ENCODE measurements at regions not wholly inside any gene's neighbourhood (a gene's known extent, or its start where the extent isn't known, plus 50 kb on each side); places are given as distances from the start of the nearest gene placed in this dataset.
A peak's percentile ranks its signal among the peaks of the same experiment; 100 is the strongest.

DNA sequence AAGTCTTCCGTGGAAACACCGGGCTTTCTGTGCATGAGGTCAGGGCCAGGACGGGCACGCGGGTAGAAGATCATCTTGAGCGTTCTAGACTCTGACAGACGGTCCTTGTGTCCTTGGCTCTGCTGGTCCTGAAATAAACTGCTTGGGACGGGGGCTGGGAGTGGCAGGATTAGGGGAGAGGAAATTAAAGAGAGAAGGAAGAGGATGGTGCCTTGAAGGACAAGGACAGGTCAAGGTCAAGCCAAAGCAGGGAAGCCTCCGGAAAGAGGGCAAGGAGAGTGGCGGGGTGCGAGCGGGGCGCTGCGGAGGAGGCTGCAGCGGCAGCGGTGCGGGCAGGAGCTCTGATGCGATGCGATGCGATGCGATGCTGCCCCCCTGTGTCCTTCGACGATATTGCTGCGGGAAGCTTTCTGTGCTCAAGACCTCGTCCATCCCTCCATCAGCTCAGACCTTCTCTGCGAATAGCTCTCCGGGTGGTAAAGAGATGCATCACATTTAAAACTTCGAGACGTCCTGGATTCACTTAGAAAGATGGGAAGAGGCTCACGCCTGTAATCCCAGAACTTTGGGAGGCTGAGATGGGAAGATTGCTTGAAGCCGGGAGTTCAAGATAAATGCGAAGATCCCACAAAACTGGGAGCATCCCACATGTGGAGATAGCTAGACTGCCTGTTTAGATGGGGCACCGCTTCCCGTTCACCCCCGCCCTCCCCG is 110.1 kb upstream of the TMEM132D start:
- no peak overlapping the region for H3K56ac ChIP-seq (replicated peaks; ENCODE audit: insufficient read length, low read depth, low read length)
- WGBS, 2 experiments (ENCODE audit: extremely low coverage in 1 of 2, insufficient coverage in 1 of 2, insufficient read length in 1 of 2, insufficient replicate concordance in 2 of 2, low coverage in 1 of 2, low lambda C conversion rate in 2 of 2, missing lambda C conversion rate in 1 of 2) = 26% methylated on average over 36 of the region's 36 CpGs; no CpG with 5 or more reads in 1 of the 2 experiments
- peaks cover 0 to 12% (median 7%) of the 10 kb centered on the region in 4 experiments; a peak in 3 of 7 replicates for H3K27me3 ChIP-seq (replicated peaks in 1 of 4; ENCODE audit: control insufficient read depth in 3 of 4, extremely low read depth in 1 of 4, insufficient read depth in 3 of 4, low read length in 3 of 4)
- no peaks in the 10 kb centered on the region; a peak in 1 of 8 replicates for H3K36me3 ChIP-seq (ENCODE audit: control insufficient read depth in 2 of 4, insufficient read depth in 4 of 4, low read length in 3 of 4)
- 0 out of 2 replicates have a peak overlapping the region, but pooled peaks have one; percentile 40 for H2BK15ac ChIP-seq (ENCODE audit: low read length)
- H2BK12ac ChIP-seq (ENCODE audit: low read depth, low read length) = no peak overlapping the region; the same call in 1 of the 2 replicates
- H3K9ac ChIP-seq (replicated peaks in 1 of 4; ENCODE audit: extremely low read depth in 1 of 4, low read depth in 3 of 4, low read length in 3 of 4) = no peak overlapping the region
- H3K14ac ChIP-seq (ENCODE audit: insufficient read length) = no peak overlapping the region
- H4K8ac ChIP-seq (ENCODE audit: extremely low read depth, insufficient read depth, low read length) = no peak overlapping the region
- H3K79me1 ChIP-seq (ENCODE audit: low read depth, low read length) = no peaks in the 10 kb centered on the region
- H2BK120ac ChIP-seq (replicated peaks; ENCODE audit: low read depth, low read length) = no peak overlapping the region
- H2AK5ac ChIP-seq (ENCODE audit: low read depth, low read length) = no peak overlapping the region
- peak overlapping the region in 1 of 4 experiments; percentile 45; a peak in 2 of 8 replicates for H3K4me3 ChIP-seq (ENCODE audit: extremely low read depth in 1 of 4, insufficient read depth in 2 of 4, low read depth in 3 of 4, low read length in 4 of 4)
- FAIRE-seq (peak; percentile 84), DNase-seq (ENCODE audit: low read depth in 1 of 2, low spot score in 2 of 2) (peak; percentile 62 to 87)
- no peak overlapping the region for H4K5ac ChIP-seq (ENCODE audit: insufficient read length, low read depth, low read length)
- H3K4ac ChIP-seq (replicated peaks; ENCODE audit: insufficient read length, low read depth, low read length) = no peak overlapping the region
- no peak overlapping the region for H3K27ac ChIP-seq (ENCODE audit: low read depth, low read length)
- H3K9me3 ChIP-seq (ENCODE audit: insufficient read depth in 2 of 2, low read depth in 1 of 2, low read length in 1 of 2) = no peaks in the 10 kb centered on the region
- H2BK5ac ChIP-seq (ENCODE audit: low read depth, low read length) = no peak overlapping the region
- peak overlapping the region; percentile 30 for H4K91ac ChIP-seq (replicated peaks; ENCODE audit: insufficient read length, low read length)
- peak overlapping the region; percentile 72; the same call in 1 of the 2 replicates for H3K18ac ChIP-seq (ENCODE audit: extremely low read depth, low read length)
- H3K4me1 ChIP-seq (replicated peaks in 1 of 4; ENCODE audit: control insufficient read depth in 3 of 4, insufficient read depth in 4 of 4, low read length in 3 of 4) = peaks cover 0 to 11% (median 5%) of the 10 kb centered on the region in 4 experiments; a peak in 3 of 7 replicates
- ChIA-PET POLR2A (ENCODE audit: partially characterized antibody) (no interaction called here), CTCF (ENCODE audit: partially characterized antibody) (interaction anchor here (0.6 to 10.0 kb wide), 73 partner anchors 10 to 1180 kb away, joined by 3 to 89 read pairs (median 4); partner anchors contain the start of gene FZD10)
- peak overlapping the region; percentile 10 to 57 for H3K4me2 ChIP-seq (ENCODE audit: insufficient read depth in 1 of 2, low read depth in 2 of 2, low read length in 2 of 2)
- TF ChIP-seq, protein P1, sequence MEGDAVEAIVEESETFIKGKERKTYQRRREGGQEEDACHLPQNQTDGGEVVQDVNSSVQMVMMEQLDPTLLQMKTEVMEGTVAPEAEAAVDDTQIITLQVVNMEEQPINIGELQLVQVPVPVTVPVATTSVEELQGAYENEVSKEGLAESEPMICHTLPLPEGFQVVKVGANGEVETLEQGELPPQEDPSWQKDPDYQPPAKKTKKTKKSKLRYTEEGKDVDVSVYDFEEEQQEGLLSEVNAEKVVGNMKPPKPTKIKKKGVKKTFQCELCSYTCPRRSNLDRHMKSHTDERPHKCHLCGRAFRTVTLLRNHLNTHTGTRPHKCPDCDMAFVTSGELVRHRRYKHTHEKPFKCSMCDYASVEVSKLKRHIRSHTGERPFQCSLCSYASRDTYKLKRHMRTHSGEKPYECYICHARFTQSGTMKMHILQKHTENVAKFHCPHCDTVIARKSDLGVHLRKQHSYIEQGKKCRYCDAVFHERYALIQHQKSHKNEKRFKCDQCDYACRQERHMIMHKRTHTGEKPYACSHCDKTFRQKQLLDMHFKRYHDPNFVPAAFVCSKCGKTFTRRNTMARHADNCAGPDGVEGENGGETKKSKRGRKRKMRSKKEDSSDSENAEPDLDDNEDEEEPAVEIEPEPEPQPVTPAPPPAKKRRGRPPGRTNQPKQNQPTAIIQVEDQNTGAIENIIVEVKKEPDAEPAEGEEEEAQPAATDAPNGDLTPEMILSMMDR (IDR thresholded peaks at IDR 0.05; ENCODE audit: control extremely low read depth in 1 of 3, insufficient read depth in 1 of 3, low read depth in 1 of 3, low read length in 3 of 3) = peak; percentile 81 to 92 (median 83)
- TF ChIP-seq CREB1 (IDR thresholded peaks at IDR 0.05) = peak; percentile 52
- no peak for TF ChIP-seq TBP (IDR thresholded peaks at IDR 0.05; ENCODE audit: low read depth, low read length)
- peak; percentile 88 to 93 for TF ChIP-seq RAD21 (IDR thresholded peaks at IDR 0.05 in 1 of 2, conservative IDR thresholded peaks at IDR 0.05 in 1 of 2; ENCODE audit: low read depth in 2 of 2, low read length in 2 of 2)
- no peak overlapping the region for H2AFZ ChIP-seq (ENCODE audit: low read length)
- H3K23ac ChIP-seq (ENCODE audit: insufficient read length) = no peak overlapping the region
- no peaks in the 10 kb centered on the region for H4K20me1 ChIP-seq (replicated peaks in 1 of 2; ENCODE audit: control insufficient read depth in 1 of 2, insufficient read depth in 2 of 2, low read length in 2 of 2)
- H3K79me2 ChIP-seq (ENCODE audit: control insufficient read depth in 1 of 2, insufficient read depth in 2 of 2, low read length in 2 of 2) = no peaks in the 10 kb centered on the region
- H2BK20ac ChIP-seq (ENCODE audit: low read length) = no peak overlapping the region
- peaks cover 6% of the 10 kb centered on the region; the same call in 1 of the 2 replicates for H3K23me2 ChIP-seq (ENCODE audit: low read depth, low read length)

Measured in H1 (cell line).